Endothelial cell of umbilical vein (primary cell): ENCODE measurements at regions not wholly inside any gene's neighbourhood (a gene's known extent, or its start where the extent isn't known, plus 50 kb on each side); places are given as distances from the start of the nearest gene placed in this dataset.

Experiments used
- BruUV-seq: library from RNA; stranded (reverse); fragments of 400-500 nt; replicated peaks from 2 replicates; lab custom pipeline; 2021; lab: Mats Ljungman, UMichigan
- CTCF ChIA-PET: fragments of 300-600, 350-600 bp; sonication (Branson Sonifier 250); formaldehyde crosslinking; loops from one replicate; lab custom pipeline; 2021; ENCODE audit warnings: antibody characterized with exemption, inconsistent platforms; lab: Charles Lee
- POLR2A ChIA-PET: fragments of 300-600, 350-600 bp; sonication (Branson Sonifier 250); formaldehyde crosslinking; loops from one replicate; lab custom pipeline; 2021; ENCODE audit warnings: antibody characterized with exemption, inconsistent platforms; lab: Charles Lee
- DNase-seq: peaks from one replicate; pipeline ENCODE4 v3.0.0-alpha.2; 2011; ENCODE audit warnings: low read depth, low spot score
- FAIRE-seq: peaks from 2 replicates; lab custom pipeline; 2011; peaks lifted over from hg19 to GRCh38; lab: Jason Lieb, UNC
- H2AFZ ChIP-seq: 2 replicates; pipeline ENCODE4 v1.6.0; 2012; ENCODE audit warnings: low read depth, low read length, control low read depth, inconsistent platforms
- H3K27ac ChIP-seq: 2 replicates; pipeline ENCODE4 v1.5.1; 2011; ENCODE audit warnings: low read depth, mild to moderate bottlenecking, control low read depth, low read length, moderate library complexity; ENCODE audit not compliant: insufficient read depth
- H3K27me3 ChIP-seq, 2 experiments: 2 replicates each; pipeline versions ENCODE4 v1.6.0 to v1.6.1; 2011; ENCODE audit warnings: low read length in 2 of 2, mixed read lengths in 1 of 2; ENCODE audit not compliant: control insufficient read depth in 2 of 2, insufficient read depth in 2 of 2
- H3K36me3 ChIP-seq, 2 experiments: 2 replicates in 1 of 2; 3 replicates in 1 of 2; pipeline ENCODE4 v1.5.1; 2011; ENCODE audit warnings: low read length in 2 of 2, mild to moderate bottlenecking in 1 of 2, moderate library complexity in 1 of 2; ENCODE audit not compliant: control insufficient read depth in 2 of 2, insufficient read depth in 2 of 2; ENCODE audit errors: extremely low read depth in 1 of 2
- H3K4me1 ChIP-seq: 3 replicates; pipeline ENCODE4 v1.5.1; 2011; ENCODE audit warnings: mild to moderate bottlenecking, low read length; ENCODE audit not compliant: control insufficient read depth, insufficient read depth; ENCODE audit errors: extremely low read depth
- H3K4me2 ChIP-seq: 2 replicates; pipeline ENCODE4 v1.6.1; 2011; ENCODE audit warnings: low read length, control low read depth, mixed read lengths; ENCODE audit not compliant: insufficient read depth
- H3K4me3 ChIP-seq, 3 experiments: fragments of 200-600 bp in 1 of 3; sonication (generic), shearing (Covaris generic) in 1 of 3; replicated peaks in 1 of 3; 2 replicates each; pipeline ENCODE4 v1.5.1; 2011 to 2016; ENCODE audit warnings: control low read depth in 3 of 3, low read length in 3 of 3, mild to moderate bottlenecking in 2 of 3, inconsistent platforms in 1 of 3, low read depth in 1 of 3, moderate library complexity in 1 of 3; ENCODE audit not compliant: insufficient read depth in 1 of 3
- H3K79me2 ChIP-seq: 2 replicates; pipeline ENCODE4 v1.6.0; 2012; ENCODE audit warnings: low read length, inconsistent platforms; ENCODE audit not compliant: control insufficient read depth, insufficient read depth
- H3K9ac ChIP-seq: replicated peaks from 2 replicates; pipeline ENCODE3; 2011; ENCODE audit warnings: low read length, control low read depth; ENCODE audit not compliant: insufficient read depth; ENCODE audit errors: extremely low read depth
- H3K9me1 ChIP-seq: replicated peaks from 3 replicates; pipeline ENCODE4 v1.6.0; 2011; ENCODE audit warnings: mild to moderate bottlenecking, low read length; ENCODE audit not compliant: control insufficient read depth, insufficient read depth; ENCODE audit errors: extremely low read depth
- H3K9me3 ChIP-seq: replicated peaks from 2 replicates; pipeline ENCODE4 v1.5.1; 2012; ENCODE audit warnings: low read length, inconsistent platforms; ENCODE audit not compliant: control insufficient read depth, insufficient read depth
- H4K20me1 ChIP-seq: replicated peaks from 2 replicates; pipeline ENCODE3; 2011; ENCODE audit warnings: mild to moderate bottlenecking, low read length; ENCODE audit not compliant: control insufficient read depth, insufficient read depth; ENCODE audit errors: extremely low read depth
- CTCF ChIP-seq, 2 donors: IDR thresholded peaks; 1 replicate in 1 of 2; 2 replicates in 1 of 2; pipeline ENCODE4 v1.5.1; 2011; ENCODE audit warnings: low read length in 2 of 2, mild to moderate bottlenecking in 2 of 2, moderate library complexity in 2 of 2, control low read depth in 1 of 2, inconsistent platforms in 1 of 2, low read depth in 1 of 2; ENCODE audit not compliant: insufficient read depth in 1 of 2; ENCODE audit errors: extremely low read depth in 1 of 2
- FOS ChIP-seq: IDR thresholded peaks from 2 replicates; pipeline ENCODE4 v1.6.1; 2011; ENCODE audit warnings: mild to moderate bottlenecking, low read length, moderate library complexity, borderline replicate concordance; ENCODE audit not compliant: insufficient read depth
- GATA2 ChIP-seq: IDR thresholded peaks from 2 replicates; pipeline ENCODE4 v1.7.0; 2011; ENCODE audit warnings: low read depth, mild to moderate bottlenecking, moderate library complexity, mixed read lengths, low read length; ENCODE audit not compliant: insufficient read length, insufficient read depth
- JUN ChIP-seq: IDR thresholded peaks from 2 replicates; pipeline ENCODE4 v1.6.1; 2011; ENCODE audit warnings: borderline replicate concordance, low read depth; ENCODE audit not compliant: insufficient read length, insufficient read depth
- MAX ChIP-seq: IDR thresholded peaks from 2 replicates; pipeline ENCODE4 v1.6.1; 2011; ENCODE audit not compliant: insufficient read depth, insufficient read length
- MYC ChIP-seq: IDR thresholded peaks from one replicate; pipeline ENCODE4 v1.6.1; 2011; ENCODE audit warnings: mild to moderate bottlenecking, low read depth, low read length
- POLR2A ChIP-seq: IDR thresholded peaks from 2 replicates; pipeline ENCODE4 v1.6.1; 2012; ENCODE audit warnings: low read depth, mild to moderate bottlenecking, control low read depth, low read length
- POLR2AphosphoS5 ChIP-seq: IDR thresholded peaks from 2 replicates; pipeline ENCODE4 v1.6.1; 2012; ENCODE audit warnings: low read depth, mild to moderate bottlenecking, control low read depth, low read length, moderate library complexity; ENCODE audit not compliant: insufficient read depth
- dilution Hi-C: fragments of 300-500 bp; cut with MboI; formaldehyde crosslinking; loops from one replicate; pipeline ENCODE4 v1.15.0; 2019; ENCODE audit warnings: low sequenced_read_pairs; ENCODE audit not compliant: extremely low pct_ligation_motif_present
- intact Hi-C: fragments of 100-400 bp; cut with micrococcal nuclease; formaldehyde crosslinking; loops from one replicate; pipeline ENCODE4 v1.10.0; 2022

GRCh38 chr10:25076506-25077177, 60.2 kb downstream of the THNSL1 start:
- no peak overlapping the region for H3K4me2 ChIP-seq
- no peak for DNase-seq
- no peaks in the 10 kb centered on the region for H3K36me3 ChIP-seq
- no peak for FAIRE-seq
- POLR2A ChIA-PET: no interaction called here
- H3K9ac ChIP-seq: no peak overlapping the region
- intact Hi-C loops: no loop called here
- no TSS peak for BruUV-seq
- H3K9me1 ChIP-seq: no peaks in the 10 kb centered on the region
- H3K4me3 ChIP-seq: no peak overlapping the region
- no peaks in the 10 kb centered on the region for H3K9me3 ChIP-seq
- TF ChIP-seq JUN: no peak
- TF ChIP-seq GATA2: no peak
- no peak for TF ChIP-seq MYC
- no peak for TF ChIP-seq POLR2A
- no peak for TF ChIP-seq MAX
- no peak for TF ChIP-seq POLR2AphosphoS5
- no peak for TF ChIP-seq CTCF (IDR thresholded peaks at IDR 0.05; ENCODE audit: extremely low read depth in 1 of 2, insufficient read depth in 1 of 2, low read depth in 1 of 2, low read length in 2 of 2)
- no peak for TF ChIP-seq FOS
- CTCF ChIA-PET: interaction anchor here (1.5 to 2.1 kb wide), 2 partner anchors 52 to 459 kb away, joined by 6 to 7 read pairs; no protein-coding TSS in a partner anchor
- H3K27ac ChIP-seq: no peak overlapping the region
- no peaks in the 10 kb centered on the region for H4K20me1 ChIP-seq
- no peaks in the 10 kb centered on the region for H3K79me2 ChIP-seq
- dilution Hi-C loops: no loop called here
- H3K27me3 ChIP-seq: no peaks in the 10 kb centered on the region
- H2AFZ ChIP-seq: no peak overlapping the region
- peaks cover 8% of the 10 kb centered on the region for H3K4me1 ChIP-seq
